Nephron (organoid): ENCODE measurements at regions not wholly inside any gene's neighbourhood (a gene's known extent, or its start where the extent isn't known, plus 50 kb on each side); places are given as distances from the start of the nearest gene placed in this dataset.
"Not testable (repeated sequence)": the region's sequence is repeated elsewhere in the genome, so short reads cannot be mapped to it uniquely, and the experiment has no call there.

Experiments
- H3K27ac Mint-ChIP-seq, 3 experiments: 2 replicates each; pipeline ENCODE4 v1.8.0; 2020; ENCODE audit warnings: mixed read lengths in 3 of 3, mild to moderate bottlenecking in 2 of 3, moderate library complexity in 1 of 3
- H3K27me3 Mint-ChIP-seq: 2 replicates; pipeline ENCODE4 v1.8.0; 2021; ENCODE audit warnings: low read depth, mild to moderate bottlenecking, moderate library complexity, mixed read lengths
- H3K36me3 Mint-ChIP-seq: 2 replicates; pipeline ENCODE4 v1.8.0; 2020; ENCODE audit warnings: low read depth, mixed read lengths
- H3K4me1 Mint-ChIP-seq: 2 replicates; pipeline ENCODE4 v1.8.0; 2020; ENCODE audit warnings: mixed read lengths
- H3K4me3 Mint-ChIP-seq, 3 experiments: 2 replicates each; pipeline ENCODE4 v1.8.0; 2020; ENCODE audit warnings: mild to moderate bottlenecking in 3 of 3, mixed read lengths in 3 of 3, moderate library complexity in 2 of 3
- H3K9me3 Mint-ChIP-seq: 2 replicates; pipeline ENCODE4 v1.8.0; 2020; ENCODE audit warnings: mixed read lengths
- CTCF ChIP-seq, 3 experiments: fragments of 200-600 bp; sonication (generic); IDR thresholded peaks; one replicate each; pipeline ENCODE4 v1.5.0; 2021; ENCODE audit warnings: antibody characterized with exemption in 3 of 3; ENCODE audit not compliant: unreplicated experiment in 3 of 3

- no peaks in the 10 kb centered on the region for H3K27me3 Mint-ChIP-seq
- peaks cover 4% of the 10 kb centered on the region for H3K36me3 Mint-ChIP-seq
- no peaks in the 10 kb centered on the region for H3K4me1 Mint-ChIP-seq
- H3K9me3 Mint-ChIP-seq: peaks cover 42% of the 10 kb centered on the region
- no peak for TF ChIP-seq CTCF (IDR thresholded peaks at IDR 0.05; ENCODE audit: unreplicated experiment in 3 of 3)
- no peak overlapping the region for H3K4me3 Mint-ChIP-seq
- no peak overlapping the region for H3K27ac Mint-ChIP-seq
These were observed 384.8 kb downstream of the TMEM121 start for GRCh38 chr14:105911006-105911847.

- not testable (repeated sequence) for H3K4me1 Mint-ChIP-seq, H3K4me3 Mint-ChIP-seq, H3K27me3 Mint-ChIP-seq, H3K27ac Mint-ChIP-seq, H3K36me3 Mint-ChIP-seq
- peaks cover 42% of the 10 kb centered on the region for H3K9me3 Mint-ChIP-seq
These were observed 385.5 kb downstream of the TMEM121 start for GRCh38 chr14:105911848-105912292.

GRCh38 chr14:105912641-105913180 is 386.3 kb downstream of the TMEM121 start:
- Mint-ChIP-seq H3K9me3 (peaks cover 44% of the 10 kb centered on the region), H3K27ac (no peak overlapping the region), H3K36me3 (peaks cover 4% of the 10 kb centered on the region), H3K27me3 (no peaks in the 10 kb centered on the region), H3K4me1 (no peaks in the 10 kb centered on the region), H3K4me3 (no peak overlapping the region)
- no peak for TF ChIP-seq CTCF (IDR thresholded peaks at IDR 0.05; ENCODE audit: unreplicated experiment in 3 of 3)

GRCh38 chr14:105913221-105913620 is 386.8 kb downstream of the TMEM121 start:
- peaks cover 42% of the 10 kb centered on the region for H3K9me3 Mint-ChIP-seq
- H3K36me3 Mint-ChIP-seq: peaks cover 4% of the 10 kb centered on the region
- no peaks in the 10 kb centered on the region for H3K4me1 Mint-ChIP-seq
- no peak overlapping the region for H3K4me3 Mint-ChIP-seq
- no peak overlapping the region for H3K27ac Mint-ChIP-seq
- no peaks in the 10 kb centered on the region for H3K27me3 Mint-ChIP-seq
- no peak for TF ChIP-seq CTCF (IDR thresholded peaks at IDR 0.05; ENCODE audit: unreplicated experiment in 3 of 3)

- H3K27me3 Mint-ChIP-seq: no peaks in the 10 kb centered on the region
- no peak overlapping the region for H3K4me3 Mint-ChIP-seq
- peaks cover 4% of the 10 kb centered on the region for H3K36me3 Mint-ChIP-seq
- TF ChIP-seq CTCF (IDR thresholded peaks at IDR 0.05; ENCODE audit: unreplicated experiment in 3 of 3): no peak
- no peak overlapping the region for H3K27ac Mint-ChIP-seq
- H3K9me3 Mint-ChIP-seq: peaks cover 39% of the 10 kb centered on the region
- no peaks in the 10 kb centered on the region for H3K4me1 Mint-ChIP-seq
These were observed 387.5 kb downstream of the TMEM121 start for GRCh38 chr14:105913861-105914260.

- H3K27me3 Mint-ChIP-seq, H3K27ac Mint-ChIP-seq, H3K4me1 Mint-ChIP-seq, H3K36me3 Mint-ChIP-seq, H3K4me3 Mint-ChIP-seq: not testable (repeated sequence)
- H3K9me3 Mint-ChIP-seq: peaks cover 39% of the 10 kb centered on the region
These were observed 387.9 kb downstream of the TMEM121 start for GRCh38 chr14:105914281-105914680.
